ENCODE measurements at regions not wholly inside any gene's neighbourhood (a gene's known extent, or its start where the extent isn't known, plus 50 kb on each side); places are given as distances from the start of the nearest gene placed in this dataset.
"Not testable (repeated sequence)": the region's sequence is repeated elsewhere in the genome, so short reads cannot be mapped to it uniquely, and the experiment has no call there.

DNA sequence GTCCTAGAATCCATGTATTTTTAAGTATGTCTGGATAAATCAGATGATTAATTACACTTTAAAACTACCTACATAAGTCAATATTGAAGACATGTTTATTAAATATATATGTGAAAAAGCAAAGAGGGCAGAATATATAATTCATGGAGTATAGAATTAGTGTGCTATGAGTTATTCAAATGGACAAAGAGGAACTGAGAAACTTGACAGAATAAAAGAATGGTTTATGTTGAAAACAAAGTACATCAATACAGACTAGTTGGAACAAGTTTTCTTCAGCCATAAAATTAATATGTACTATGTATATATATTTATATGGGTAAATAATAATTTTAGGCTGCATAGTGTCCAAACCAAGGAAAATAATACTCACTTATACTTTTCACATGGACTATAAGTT lies 173.5 kb downstream of the NPFFR2 start:
- H3K9me3 Mint-ChIP-seq (ENCODE audit: low read depth): no peaks in the 10 kb centered on the region
- no peaks in the 10 kb centered on the region for H3K36me3 Mint-ChIP-seq (ENCODE audit: low read depth)
- no peak for DNase-seq (ENCODE audit: low spot score)
- no peaks in the 10 kb centered on the region for H3K4me1 Mint-ChIP-seq (ENCODE audit: low read depth)
- peaks cover 30% of the 10 kb centered on the region for H3K27me3 Mint-ChIP-seq (ENCODE audit: low read depth)
- no peak overlapping the region for H3K4me3 Mint-ChIP-seq (ENCODE audit: unreplicated experiment)
- H3K27ac Mint-ChIP-seq (ENCODE audit: unreplicated experiment): no peak overlapping the region
- TF ChIP-seq CTCF (IDR thresholded peaks at IDR 0.05): no peak

GRCh38 chr4:72205831-72206230 lies 174.0 kb downstream of the NPFFR2 start:
- H3K4me1 Mint-ChIP-seq (ENCODE audit: low read depth): no peaks in the 10 kb centered on the region
- no peak for DNase-seq (ENCODE audit: low spot score)
- TF ChIP-seq CTCF (IDR thresholded peaks at IDR 0.05): no peak
- H3K27ac Mint-ChIP-seq (ENCODE audit: unreplicated experiment): no peak overlapping the region
- H3K36me3 Mint-ChIP-seq (ENCODE audit: low read depth): no peaks in the 10 kb centered on the region
- peaks cover 30% of the 10 kb centered on the region for H3K27me3 Mint-ChIP-seq (ENCODE audit: low read depth)
- no peak overlapping the region for H3K4me3 Mint-ChIP-seq (ENCODE audit: unreplicated experiment)
- no peaks in the 10 kb centered on the region for H3K9me3 Mint-ChIP-seq (ENCODE audit: low read depth)

DNA sequence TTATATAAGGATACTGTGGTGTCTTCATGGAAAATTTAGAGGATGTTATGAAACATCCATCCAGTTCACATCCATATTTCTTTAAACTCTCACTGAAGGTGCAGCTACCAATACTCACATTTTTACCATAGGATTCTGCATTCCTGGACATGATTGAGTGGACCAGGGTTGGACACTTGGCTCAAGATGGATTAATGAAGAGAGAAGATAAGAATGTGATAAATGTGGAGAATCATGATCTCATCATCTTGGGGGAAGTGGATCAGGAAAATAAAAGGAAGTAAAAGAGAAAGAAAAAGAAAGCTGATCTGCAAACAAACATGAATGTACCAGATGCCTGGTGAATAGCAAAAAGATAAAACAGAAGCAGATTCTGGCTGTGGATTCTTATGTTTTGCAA lies 175.4 kb downstream of the NPFFR2 start:
- no peak for DNase-seq (ENCODE audit: low spot score)
- Mint-ChIP-seq H3K27ac (ENCODE audit: unreplicated experiment) (no peak overlapping the region), H3K4me3 (ENCODE audit: unreplicated experiment) (no peak overlapping the region), H3K36me3 (ENCODE audit: low read depth) (no peaks in the 10 kb centered on the region), H3K27me3 (ENCODE audit: low read depth) (peaks cover 29% of the 10 kb centered on the region), H3K4me1 (ENCODE audit: low read depth) (no peaks in the 10 kb centered on the region), H3K9me3 (ENCODE audit: low read depth) (no peaks in the 10 kb centered on the region)
- no peak for TF ChIP-seq CTCF (IDR thresholded peaks at IDR 0.05)

DNA sequence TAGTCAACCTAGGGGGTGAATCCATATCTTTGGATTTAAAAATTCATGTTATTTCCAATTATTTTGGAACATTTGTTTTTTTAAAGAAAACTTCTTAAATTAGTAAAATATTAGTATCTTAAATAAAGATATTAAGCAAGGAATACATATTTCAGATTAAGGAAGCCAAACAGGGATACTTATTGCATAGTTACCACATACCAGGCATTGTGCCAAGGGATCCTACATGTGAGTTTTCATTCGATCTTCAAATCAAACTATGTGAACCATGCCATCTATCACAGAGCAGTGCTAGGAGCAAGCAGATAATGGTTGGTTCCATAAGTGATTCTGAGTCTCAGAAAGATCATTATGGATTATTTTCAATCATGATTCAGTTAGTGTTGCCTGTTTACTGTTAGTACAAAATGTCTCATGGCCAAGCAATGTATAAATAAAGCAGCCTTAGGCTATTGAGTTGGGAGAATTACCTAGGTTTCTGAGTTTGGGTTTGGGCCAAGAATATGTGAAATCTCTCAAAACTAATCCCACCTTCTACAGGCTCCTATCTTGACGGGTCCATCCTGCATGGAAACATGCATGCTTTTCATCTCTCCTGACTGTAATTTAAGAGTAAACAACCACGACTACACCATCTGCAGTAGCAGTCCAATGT lies 176.7 kb downstream of the NPFFR2 start:
- no peak for DNase-seq (ENCODE audit: low spot score)
- no peak overlapping the region for H3K27ac Mint-ChIP-seq (ENCODE audit: unreplicated experiment)
- H3K4me3 Mint-ChIP-seq (ENCODE audit: unreplicated experiment): no peak overlapping the region
- peaks cover 22% of the 10 kb centered on the region for H3K27me3 Mint-ChIP-seq (ENCODE audit: low read depth)
- H3K4me1 Mint-ChIP-seq (ENCODE audit: low read depth): no peaks in the 10 kb centered on the region
- no peak for TF ChIP-seq CTCF (IDR thresholded peaks at IDR 0.05)
- no peaks in the 10 kb centered on the region for H3K36me3 Mint-ChIP-seq (ENCODE audit: low read depth)
- H3K9me3 Mint-ChIP-seq (ENCODE audit: low read depth): no peaks in the 10 kb centered on the region

- no peaks in the 10 kb centered on the region for H3K9me3 Mint-ChIP-seq (ENCODE audit: low read depth)
- H3K4me3 Mint-ChIP-seq (ENCODE audit: unreplicated experiment): no peak overlapping the region
- TF ChIP-seq CTCF (IDR thresholded peaks at IDR 0.05): no peak
- H3K27me3 Mint-ChIP-seq (ENCODE audit: low read depth): peaks cover 19% of the 10 kb centered on the region
- DNase-seq (ENCODE audit: low spot score): no peak
- H3K4me1 Mint-ChIP-seq (ENCODE audit: low read depth): no peaks in the 10 kb centered on the region
- no peak overlapping the region for H3K27ac Mint-ChIP-seq (ENCODE audit: unreplicated experiment)
- H3K36me3 Mint-ChIP-seq (ENCODE audit: low read depth): no peaks in the 10 kb centered on the region
Observed at GRCh38 chr4:72209600-72209999, 177.8 kb downstream of the NPFFR2 start.

GRCh38 chr4:72213763-72214162 lies 182.0 kb downstream of the NPFFR2 start:
- not testable (repeated sequence) for H3K36me3 Mint-ChIP-seq (ENCODE audit: low read depth); DNase-seq (ENCODE audit: low spot score); H3K27me3 Mint-ChIP-seq (ENCODE audit: low read depth); H3K9me3 Mint-ChIP-seq (ENCODE audit: low read depth); H3K4me1 Mint-ChIP-seq (ENCODE audit: low read depth); H3K4me3 Mint-ChIP-seq (ENCODE audit: unreplicated experiment); H3K27ac Mint-ChIP-seq (ENCODE audit: unreplicated experiment)
